ENCODE measurements at regions not wholly inside any gene's neighbourhood (a gene's known extent, or its start where the extent isn't known, plus 50 kb on each side); places are given as distances from the start of the nearest gene placed in this dataset.
A peak's percentile ranks its signal among the peaks of the same experiment; 100 is the strongest.

GRCh38 chr20:41692479-41693135 lies 74.4 kb upstream of the CHD6 start (continued):
- TF ChIP-seq PRDM15 (CRISPR knock-in tag; IDR thresholded peaks at IDR 0.05), result no peak
- peak; percentile 75 to 96 for TF ChIP-seq BHLHE40 (IDR thresholded peaks at IDR 0.05; ENCODE audit: borderline replicate concordance in 1 of 2, low read depth in 2 of 2, low read length in 1 of 2)

GRCh38 chr20:41691443-41691842 lies 73.3 kb upstream of the CHD6 start:
- Histone ChIP-seq H3K9ac (ENCODE audit: control insufficient read depth, insufficient read depth, low read length) (no peak overlapping the region), H3K27me3 (replicated peaks in 1 of 2; ENCODE audit: control insufficient read depth in 2 of 2, insufficient read depth in 2 of 2, low read length in 1 of 2) (no peaks in the 10 kb centered on the region), H3K4me1 (ENCODE audit: control insufficient read depth, insufficient read depth, low read length) (peaks cover 9% of the 10 kb centered on the region), H3K9me3 (replicated peaks; ENCODE audit: control insufficient read depth, insufficient read depth, low read length) (no peaks in the 10 kb centered on the region; the same call in 2 of the 3 replicates), H3K27ac (ENCODE audit: control insufficient read depth, insufficient read depth) (no peak overlapping the region), H3K36me3 (ENCODE audit: control insufficient read depth in 2 of 2, insufficient read depth in 2 of 2, low read length in 1 of 2) (no peaks in the 10 kb centered on the region), H3K79me2 (ENCODE audit: control insufficient read depth, insufficient read depth, low read length) (no peaks in the 10 kb centered on the region), H2AFZ (ENCODE audit: control insufficient read depth, low read depth, low read length) (no peak overlapping the region), H4K20me1 (ENCODE audit: control insufficient read depth, insufficient read depth) (no peaks in the 10 kb centered on the region), H3K4me3 (no peak overlapping the region), H3K4me2 (ENCODE audit: control insufficient read depth, insufficient read depth) (no peak overlapping the region)
- intact Hi-C loops (cut with micrococcal nuclease; ENCODE audit: unreplicated experiment) (loop anchor here (5.0 kb wide), 1 partner anchor 74 kb away; the partner anchor contains the start of gene CHD6), in situ Hi-C loops (cut with MboI) (no loop called here)
- ChIA-PET CTCF (no interaction called here), RAD21 (ENCODE audit: unreplicated experiment) (no interaction called here), POLR2A (no interaction called here), SMC1A (ENCODE audit: uncharacterized antibody, unreplicated experiment) (interaction anchor here (1.5 kb wide), 1 partner anchor 129 kb away, joined by 3 read pairs; no protein-coding TSS in a partner anchor)
- FAIRE-seq (no peak), ATAC-seq (no peak), DNase-seq (ENCODE audit: low read depth, low spot score) (no peak)
- TF ChIP-seq RELB (IDR thresholded peaks at IDR 0.05; ENCODE audit: low read depth) (no peak), EGR1 (IDR thresholded peaks at IDR 0.05; ENCODE audit: borderline replicate concordance in 1 of 2, low read depth in 2 of 2, low read length in 2 of 2) (no peak), TAF1 (IDR thresholded peaks at IDR 0.05; ENCODE audit: borderline replicate concordance, low read depth, low read length) (no peak), NFYB (IDR thresholded peaks at IDR 0.05; ENCODE audit: insufficient read depth, low read depth, low read length) (no peak), USF1 (IDR thresholded peaks at IDR 0.05; ENCODE audit: borderline replicate concordance, extremely low read length, insufficient read depth, low read depth, low read length) (no peak), CREB1 (IDR thresholded peaks at IDR 0.05; ENCODE audit: low read depth) (no peak), TARDBP (IDR thresholded peaks at IDR 0.05; ENCODE audit: borderline replicate concordance) (no peak), POLR2AphosphoS2 (IDR thresholded peaks at IDR 0.05; ENCODE audit: low read depth, low read length) (no peak)
- BruUV-seq (replicated peaks), result no TSS peak
- 97% methylated on average over 2 of the region's 2 CpGs for WGBS (ENCODE audit: insufficient coverage, insufficient replicate concordance, low lambda C conversion rate, missing lambda C conversion rate)
